ENCODE measurements at regions not wholly inside any gene's neighbourhood (a gene's known extent, or its start where the extent isn't known, plus 50 kb on each side); places are given as distances from the start of the nearest gene placed in this dataset.

- Histone ChIP-seq H3K9me3 (ENCODE audit: control insufficient read depth, insufficient read depth, low read length) (no peaks in the 10 kb centered on the region), H2AK5ac (ENCODE audit: low read depth, low read length) (no peak overlapping the region), H3K4me3 (ENCODE audit: insufficient read depth, low read depth, low read length) (no peak overlapping the region), H3K36me3 (ENCODE audit: control insufficient read depth, insufficient read depth, low read length) (no peaks in the 10 kb centered on the region), H2BK5ac (ENCODE audit: low read depth, low read length, poor library complexity, severe bottlenecking) (no peak overlapping the region), H3K9ac (ENCODE audit: low read depth, low read length) (no peak overlapping the region), H4K20me1 (ENCODE audit: insufficient read depth, low read length) (no peaks in the 10 kb centered on the region), H2AFZ (replicated peaks; ENCODE audit: low read length, poor library complexity) (no peak overlapping the region), H3K4me1 (ENCODE audit: control insufficient read depth, insufficient read depth, low read length) (no peaks in the 10 kb centered on the region), H3K23ac (ENCODE audit: low read depth, low read length) (no peak overlapping the region), H4K8ac (ENCODE audit: low read depth in 2 of 2, low read length in 2 of 2) (no peak overlapping the region), H3K27me3 (ENCODE audit: control insufficient read depth, insufficient read depth, low read length) (peaks cover 5% of the 10 kb centered on the region), H4K91ac (ENCODE audit: insufficient read depth, low read depth, low read length) (no peak overlapping the region), H3K56ac (ENCODE audit: extremely low read depth, insufficient read depth, low read length) (no peak overlapping the region), H2BK15ac (ENCODE audit: low read depth, low read length) (no peak overlapping the region), H3K9me1 (ENCODE audit: insufficient read depth, low read length) (no peaks in the 10 kb centered on the region), H3K14ac (replicated peaks; ENCODE audit: low read depth, low read length) (no peak overlapping the region), H4K5ac (ENCODE audit: low read depth, low read length) (no peak overlapping the region), H3K4me2 (ENCODE audit: low read depth, low read length) (no peak overlapping the region), H3K27ac (ENCODE audit: insufficient read depth, low read length) (no peak overlapping the region), H3K18ac (ENCODE audit: low read depth, low read length) (no peak overlapping the region), H2BK20ac (ENCODE audit: low read depth, low read length) (no peak overlapping the region), H2BK120ac (ENCODE audit: low read depth, low read length) (no peak overlapping the region), H3K79me1 (ENCODE audit: low read depth in 1 of 2, low read length in 2 of 2) (no peaks in the 10 kb centered on the region), H2AK9ac (replicated peaks; ENCODE audit: low read depth, low read length, poor library complexity) (no peak overlapping the region), H3K4ac (ENCODE audit: low read depth, low read length) (no peak overlapping the region)
- intact Hi-C loops (cut with micrococcal nuclease): no loop called here
- ATAC-seq (ENCODE audit: low read depth) (no peak), DNase-seq (no peak)
- in situ Hi-C loops (cut with MboI; ENCODE audit: low sequenced_read_pairs): no loop called here
- 66% methylated on average over 4 of the region's 8 CpGs; no CpG with 5 or more reads in 1 of the 2 experiments for WGBS, 2 experiments (ENCODE audit: extremely low coverage in 2 of 2, insufficient read length in 1 of 2)
- CTCF ChIA-PET: no interaction called here
- POLR2A ChIA-PET (ENCODE audit: unreplicated experiment): no interaction called here
- dilution Hi-C loops (cut with HindIII; ENCODE audit: low sequenced_read_pairs, unreplicated experiment): no loop called here
- BruUV-seq (replicated peaks): no TSS peak
- TF ChIP-seq CEBPB (IDR thresholded peaks at IDR 0.05; ENCODE audit: low read depth, low read length) (no peak), NFE2L2 (IDR thresholded peaks at IDR 0.05; ENCODE audit: low read depth, low read length) (no peak), RCOR1 (IDR thresholded peaks at IDR 0.05; ENCODE audit: insufficient replicate concordance, low read length) (no peak), BHLHE40 (IDR thresholded peaks at IDR 0.05; ENCODE audit: low read depth, low read length) (no peak), SMC3 (IDR thresholded peaks at IDR 0.05; ENCODE audit: low read depth, low read length) (no peak), FOS (IDR thresholded peaks at IDR 0.05; ENCODE audit: low read depth, low read length) (no peak), MXI1 (IDR thresholded peaks at IDR 0.05; ENCODE audit: borderline replicate concordance, low read depth, low read length) (no peak), USF2 (IDR thresholded peaks at IDR 0.05; ENCODE audit: low read depth, low read length) (no peak), RFX5 (IDR thresholded peaks at IDR 0.05; ENCODE audit: low read depth, low read length) (no peak), CTCF (conservative IDR thresholded peaks at IDR 0.05; ENCODE audit: low read depth, low read length) (no peak), POLR2A (IDR thresholded peaks at IDR 0.05; ENCODE audit: low read depth, low read length) (no peak)
Measured at GRCh38 chr9:88871669-88872068, 119.6 kb upstream of the S1PR3 start.

Data from IMR-90 (cell line).